ENCODE measurements at regions not wholly inside any gene's neighbourhood (a gene's known extent, or its start where the extent isn't known, plus 50 kb on each side); places are given as distances from the start of the nearest gene placed in this dataset.

GRCh38 chr2:41785251-41786022, 262.4 kb upstream of the PKDCC start:
- no peak for FAIRE-seq

GRCh38 chr2:41791523-41791922, 256.3 kb upstream of the PKDCC start:
- DNase-seq (ENCODE audit: insufficient read length, low spot score) = no peak
- no peak for FAIRE-seq

More at GRCh38 chr2:41785251-41786022, 262.4 kb upstream of the PKDCC start:
- no peak for DNase-seq (ENCODE audit: insufficient read length, low spot score)

GRCh38 chr2:41803361-41803760, 244.5 kb upstream of the PKDCC start:
- no peak for DNase-seq (ENCODE audit: insufficient read length, low spot score)
- FAIRE-seq = no peak

GRCh38 chr2:41806286-41806685, 241.5 kb upstream of the PKDCC start:
- FAIRE-seq = no peak
- DNase-seq (ENCODE audit: insufficient read length, low spot score) = no peak

GRCh38 chr2:41821167-41821566, 226.7 kb upstream of the PKDCC start:
- no peak for FAIRE-seq
- DNase-seq (ENCODE audit: insufficient read length, low spot score) = no peak

- FAIRE-seq (no peak), DNase-seq (ENCODE audit: insufficient read length, low spot score) (no peak)
Observed at GRCh38 chr2:41826921-41827320, 220.9 kb upstream of the PKDCC start.

- DNase-seq (ENCODE audit: insufficient read length, low spot score) (no peak), FAIRE-seq (no peak)
Observed at GRCh38 chr2:41827354-41827971, 220.4 kb upstream of the PKDCC start.

GRCh38 chr2:41828052-41828643, 219.7 kb upstream of the PKDCC start:
- FAIRE-seq = no peak

GRCh38 chr2:41829052-41829451, 218.8 kb upstream of the PKDCC start:
- no peak for FAIRE-seq
- no peak for DNase-seq (ENCODE audit: insufficient read length, low spot score)

More at GRCh38 chr2:41828052-41828643, 219.7 kb upstream of the PKDCC start:
- no peak for DNase-seq (ENCODE audit: insufficient read length, low spot score)

- FAIRE-seq = no peak
Observed at GRCh38 chr2:41830600-41830999, 217.2 kb upstream of the PKDCC start.

GRCh38 chr2:41832218-41832617, 215.6 kb upstream of the PKDCC start:
- DNase-seq (ENCODE audit: insufficient read length, low spot score) = no peak
- no peak for FAIRE-seq

More at GRCh38 chr2:41830600-41830999, 217.2 kb upstream of the PKDCC start:
- DNase-seq (ENCODE audit: insufficient read length, low spot score) = no peak

- no peak for FAIRE-seq
Observed at GRCh38 chr2:41835401-41835800, 212.4 kb upstream of the PKDCC start.

GRCh38 chr2:41836948-41837347, 210.9 kb upstream of the PKDCC start:
- FAIRE-seq (no peak), DNase-seq (ENCODE audit: insufficient read length, low spot score) (no peak)

More at GRCh38 chr2:41835401-41835800, 212.4 kb upstream of the PKDCC start:
- no peak for DNase-seq (ENCODE audit: insufficient read length, low spot score)

- DNase-seq (ENCODE audit: insufficient read length, low spot score) (no peak), FAIRE-seq (no peak)
Observed at GRCh38 chr2:41837610-41838009, 210.2 kb upstream of the PKDCC start.

GRCh38 chr2:41840702-41841551, 206.9 kb upstream of the PKDCC start:
- peak; percentile 79 for DNase-seq (ENCODE audit: insufficient read length, low spot score)
- FAIRE-seq = peak; percentile 100

- no peak for DNase-seq (ENCODE audit: insufficient read length, low spot score)
- no peak for FAIRE-seq
Observed at GRCh38 chr2:41846962-41847361, 200.9 kb upstream of the PKDCC start.

- DNase-seq (ENCODE audit: insufficient read length, low spot score) (no peak), FAIRE-seq (no peak)
Observed at GRCh38 chr2:41847744-41848441, 199.9 kb upstream of the PKDCC start.

- DNase-seq (ENCODE audit: insufficient read length, low spot score) (no peak), FAIRE-seq (no peak)
Observed at GRCh38 chr2:41851554-41851953, 196.3 kb upstream of the PKDCC start.

- FAIRE-seq (no peak), DNase-seq (ENCODE audit: insufficient read length, low spot score) (no peak)
Observed at GRCh38 chr2:41853427-41854191, 194.2 kb upstream of the PKDCC start.

- FAIRE-seq (no peak), DNase-seq (ENCODE audit: insufficient read length, low spot score) (no peak)
Observed at GRCh38 chr2:41854227-41854626, 193.6 kb upstream of the PKDCC start.

Data from GM19239 (cell line).